OCI-LY7 (cell line): ENCODE measurements at regions not wholly inside any gene's neighbourhood (a gene's known extent, or its start where the extent isn't known, plus 50 kb on each side); places are given as distances from the start of the nearest gene placed in this dataset.

Experiments used
- EZH2phosphoT487 ChIP-seq: fragments of 200-600 bp; sonication (generic); IDR thresholded peaks from 2 replicates; pipeline ENCODE4 v1.6.1; 2018; ENCODE audit warnings: low read depth, borderline replicate concordance, mild to moderate bottlenecking, mixed run types, antibody characterized with exemption, low read length, moderate library complexity, mixed read lengths
- TF ChIP-seq, protein P1 (sequence below): fragments of 200-600 bp; sonication (generic); conservative IDR thresholded peaks from 2 replicates; pipeline ENCODE4 v1.5.1; 2014; ENCODE audit warnings: mild to moderate bottlenecking, antibody characterized with exemption, low read length, moderate library complexity, mixed read lengths

DNA sequence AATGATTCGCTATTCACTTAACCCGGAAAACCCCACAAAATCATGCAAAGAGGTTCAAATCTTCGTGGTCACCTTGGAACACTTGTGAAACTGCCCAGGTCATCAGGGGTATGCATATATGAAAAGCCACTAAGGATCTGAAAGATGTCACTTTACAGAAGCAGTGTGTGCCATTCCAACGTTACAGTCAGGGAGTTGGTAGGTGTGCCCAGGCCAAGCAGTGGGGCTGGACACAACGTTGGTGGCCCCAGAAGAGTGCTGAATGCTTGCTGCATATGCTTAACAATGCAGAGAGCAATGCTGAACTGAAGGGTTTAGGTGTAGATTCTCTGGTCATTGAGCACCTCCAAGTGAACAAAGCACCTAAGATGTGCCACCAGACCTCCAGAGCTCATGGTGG is 51.1 kb upstream of the EIF5 start:
- TF ChIP-seq, protein P1, sequence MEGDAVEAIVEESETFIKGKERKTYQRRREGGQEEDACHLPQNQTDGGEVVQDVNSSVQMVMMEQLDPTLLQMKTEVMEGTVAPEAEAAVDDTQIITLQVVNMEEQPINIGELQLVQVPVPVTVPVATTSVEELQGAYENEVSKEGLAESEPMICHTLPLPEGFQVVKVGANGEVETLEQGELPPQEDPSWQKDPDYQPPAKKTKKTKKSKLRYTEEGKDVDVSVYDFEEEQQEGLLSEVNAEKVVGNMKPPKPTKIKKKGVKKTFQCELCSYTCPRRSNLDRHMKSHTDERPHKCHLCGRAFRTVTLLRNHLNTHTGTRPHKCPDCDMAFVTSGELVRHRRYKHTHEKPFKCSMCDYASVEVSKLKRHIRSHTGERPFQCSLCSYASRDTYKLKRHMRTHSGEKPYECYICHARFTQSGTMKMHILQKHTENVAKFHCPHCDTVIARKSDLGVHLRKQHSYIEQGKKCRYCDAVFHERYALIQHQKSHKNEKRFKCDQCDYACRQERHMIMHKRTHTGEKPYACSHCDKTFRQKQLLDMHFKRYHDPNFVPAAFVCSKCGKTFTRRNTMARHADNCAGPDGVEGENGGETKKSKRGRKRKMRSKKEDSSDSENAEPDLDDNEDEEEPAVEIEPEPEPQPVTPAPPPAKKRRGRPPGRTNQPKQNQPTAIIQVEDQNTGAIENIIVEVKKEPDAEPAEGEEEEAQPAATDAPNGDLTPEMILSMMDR = no peak
- no peak for TF ChIP-seq EZH2phosphoT487
